Brain microvascular endothelial cell (primary cell): ENCODE measurements at regions not wholly inside any gene's neighbourhood (a gene's known extent, or its start where the extent isn't known, plus 50 kb on each side); places are given as distances from the start of the nearest gene placed in this dataset.

Source experiments
- DNase-seq: peaks from one replicate; pipeline ENCODE4 v3.0.0-alpha.2; 2020
- H3K27ac ChIP-seq: fragments of 250-450 bp; sonication (Bioruptor Pico); 2 replicates; pipeline ENCODE4 v1.5.1; 2020; ENCODE audit warnings: mild to moderate bottlenecking, moderate library complexity
- H3K27me3 ChIP-seq: fragments of 250-450 bp; sonication (Bioruptor Pico); replicated peaks from 2 replicates; pipeline ENCODE4 v1.5.1; 2020; ENCODE audit warnings: mild to moderate bottlenecking
- H3K36me3 ChIP-seq: fragments of 250-450 bp; sonication (Bioruptor Pico); replicated peaks from 2 replicates; pipeline ENCODE4 v1.5.1; 2020; ENCODE audit warnings: mild to moderate bottlenecking
- H3K4me3 ChIP-seq: 2 replicates; pipeline ENCODE4 v1.5.1; 2011; ENCODE audit warnings: low read depth, mild to moderate bottlenecking, control low read depth, low read length, moderate library complexity
- in situ Hi-C: cut with HindIII; loops from 2 replicates; pipeline ENCODE4 v1.10.0; 2017; ENCODE audit warnings: low sequenced_read_pairs, low pct_ligation_motif_present
- TF ChIP-seq, protein P1 (sequence below): IDR thresholded peaks from 2 replicates; pipeline ENCODE4 v1.5.1; 2011; ENCODE audit warnings: low read depth, mild to moderate bottlenecking, moderate library complexity, low read length, control low read depth, inconsistent platforms; ENCODE audit errors: missing control alignments

DNA sequence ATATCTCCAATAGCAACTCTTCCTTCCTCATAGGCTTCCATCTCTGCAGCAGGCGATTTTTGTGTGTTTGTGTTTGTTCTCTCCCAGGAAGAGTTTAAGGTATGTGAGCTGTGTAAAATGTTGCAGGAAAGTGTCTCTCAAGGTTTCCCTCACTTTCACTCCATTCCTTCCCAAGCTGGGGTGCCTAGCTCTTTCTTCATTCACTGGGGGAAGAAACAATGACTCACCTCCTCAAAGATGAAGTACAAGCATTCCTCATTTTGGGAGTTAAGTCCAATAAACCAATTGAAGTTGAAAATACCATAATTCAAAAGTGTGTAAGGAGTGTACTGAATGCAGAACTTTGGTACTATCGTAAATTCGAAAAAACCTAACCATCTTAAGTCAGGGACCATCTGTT is 422.7 kb upstream of the CFAP20DC start:
- no peak for DNase-seq
- H3K27ac ChIP-seq = no peak overlapping the region
- no peaks in the 10 kb centered on the region for H3K27me3 ChIP-seq
- no peaks in the 10 kb centered on the region for H3K36me3 ChIP-seq
- TF ChIP-seq, protein P1, sequence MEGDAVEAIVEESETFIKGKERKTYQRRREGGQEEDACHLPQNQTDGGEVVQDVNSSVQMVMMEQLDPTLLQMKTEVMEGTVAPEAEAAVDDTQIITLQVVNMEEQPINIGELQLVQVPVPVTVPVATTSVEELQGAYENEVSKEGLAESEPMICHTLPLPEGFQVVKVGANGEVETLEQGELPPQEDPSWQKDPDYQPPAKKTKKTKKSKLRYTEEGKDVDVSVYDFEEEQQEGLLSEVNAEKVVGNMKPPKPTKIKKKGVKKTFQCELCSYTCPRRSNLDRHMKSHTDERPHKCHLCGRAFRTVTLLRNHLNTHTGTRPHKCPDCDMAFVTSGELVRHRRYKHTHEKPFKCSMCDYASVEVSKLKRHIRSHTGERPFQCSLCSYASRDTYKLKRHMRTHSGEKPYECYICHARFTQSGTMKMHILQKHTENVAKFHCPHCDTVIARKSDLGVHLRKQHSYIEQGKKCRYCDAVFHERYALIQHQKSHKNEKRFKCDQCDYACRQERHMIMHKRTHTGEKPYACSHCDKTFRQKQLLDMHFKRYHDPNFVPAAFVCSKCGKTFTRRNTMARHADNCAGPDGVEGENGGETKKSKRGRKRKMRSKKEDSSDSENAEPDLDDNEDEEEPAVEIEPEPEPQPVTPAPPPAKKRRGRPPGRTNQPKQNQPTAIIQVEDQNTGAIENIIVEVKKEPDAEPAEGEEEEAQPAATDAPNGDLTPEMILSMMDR = no peak
- in situ Hi-C loops = no loop called here
- no peak overlapping the region for H3K4me3 ChIP-seq

DNA sequence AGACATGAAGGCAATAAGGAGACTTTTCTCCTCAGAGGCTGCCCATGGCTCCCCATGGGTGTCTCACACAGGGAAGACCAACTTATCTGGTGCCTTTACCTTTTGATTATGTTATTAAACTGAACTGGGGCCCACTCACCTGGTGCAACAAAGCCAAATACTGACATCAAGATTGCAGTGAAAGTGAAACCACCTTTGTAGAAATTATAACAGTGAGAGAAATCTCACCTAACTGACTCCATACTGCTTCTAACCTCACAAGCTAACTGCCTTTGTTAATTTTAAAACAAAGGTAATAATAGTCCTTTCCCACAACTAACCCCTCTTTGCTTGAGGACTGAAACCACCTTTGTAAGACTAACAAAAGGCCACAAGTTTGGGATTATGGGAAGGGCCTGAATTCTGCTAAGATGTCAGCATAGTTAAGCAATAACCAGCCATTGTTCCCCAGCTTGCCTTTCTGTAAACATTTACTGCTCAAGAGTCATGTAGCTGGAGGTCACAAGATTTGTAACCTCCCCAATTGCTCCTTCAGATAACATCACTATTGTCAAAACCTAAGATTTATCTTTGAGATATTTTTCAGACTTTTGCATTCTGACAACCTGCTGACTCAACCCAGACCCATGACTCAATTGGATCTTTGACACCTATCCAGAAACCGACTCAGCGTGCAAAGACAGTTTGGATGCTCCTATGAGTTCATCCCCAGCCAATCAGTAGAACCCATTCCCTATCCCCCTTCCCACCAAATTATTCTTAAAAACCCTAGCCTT is 420.3 kb upstream of the CFAP20DC start:
- H3K27me3 ChIP-seq = no peaks in the 10 kb centered on the region
- peak; percentile 27 for DNase-seq
- H3K4me3 ChIP-seq = no peak overlapping the region
- in situ Hi-C loops = no loop called here
- TF ChIP-seq, protein P1 = no peak
- H3K27ac ChIP-seq = no peak overlapping the region
- H3K36me3 ChIP-seq = no peaks in the 10 kb centered on the region

DNA sequence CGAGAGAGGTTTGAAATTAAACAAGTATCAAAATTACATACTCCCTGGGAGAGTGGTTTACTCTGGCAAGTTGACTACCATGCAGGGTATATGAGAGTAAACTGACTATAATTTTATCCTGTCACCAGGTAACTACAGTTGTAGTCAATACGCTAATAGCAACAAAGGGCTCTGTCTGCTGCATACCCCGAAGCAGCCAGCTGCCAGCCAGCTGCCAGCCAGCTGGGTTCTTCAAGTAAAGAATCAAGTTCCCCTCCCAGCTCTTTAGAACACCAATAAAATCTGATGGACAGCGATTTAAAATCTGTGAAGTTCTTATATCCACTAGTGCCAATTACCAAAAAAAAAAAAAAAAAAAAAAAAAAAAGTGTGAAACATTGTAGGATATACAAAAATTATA is 417.7 kb upstream of the CFAP20DC start:
- Histone ChIP-seq H3K27ac (no peak overlapping the region), H3K36me3 (no peaks in the 10 kb centered on the region), H3K27me3 (no peaks in the 10 kb centered on the region), H3K4me3 (no peak overlapping the region)
- no peak for DNase-seq
- TF ChIP-seq, protein P1 = no peak
- in situ Hi-C loops = no loop called here

DNA sequence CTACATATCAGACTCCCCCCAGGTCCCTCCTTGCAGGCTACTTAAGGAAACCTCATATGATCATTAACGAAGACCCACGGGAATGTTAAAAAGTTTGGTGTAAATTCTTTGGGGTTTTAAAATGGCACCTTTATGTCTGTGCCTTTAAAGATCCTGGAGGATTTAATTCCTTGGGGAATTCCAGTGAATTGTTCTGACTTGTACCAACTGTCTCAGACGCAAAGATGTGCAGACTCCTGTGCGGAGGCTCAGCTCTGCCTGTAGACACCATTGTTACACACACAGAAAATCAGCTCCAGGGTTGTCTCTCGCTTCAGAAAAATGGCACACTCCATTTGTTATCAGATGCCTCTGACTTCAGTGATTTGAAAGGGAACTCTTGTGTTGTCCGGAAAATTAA is 414.4 kb upstream of the CFAP20DC start:
- H3K4me3 ChIP-seq = no peak overlapping the region
- no peak for DNase-seq
- H3K27me3 ChIP-seq = no peaks in the 10 kb centered on the region
- H3K36me3 ChIP-seq = no peaks in the 10 kb centered on the region
- TF ChIP-seq, protein P1 = no peak
- H3K27ac ChIP-seq = no peak overlapping the region
- in situ Hi-C loops = no loop called here

DNA sequence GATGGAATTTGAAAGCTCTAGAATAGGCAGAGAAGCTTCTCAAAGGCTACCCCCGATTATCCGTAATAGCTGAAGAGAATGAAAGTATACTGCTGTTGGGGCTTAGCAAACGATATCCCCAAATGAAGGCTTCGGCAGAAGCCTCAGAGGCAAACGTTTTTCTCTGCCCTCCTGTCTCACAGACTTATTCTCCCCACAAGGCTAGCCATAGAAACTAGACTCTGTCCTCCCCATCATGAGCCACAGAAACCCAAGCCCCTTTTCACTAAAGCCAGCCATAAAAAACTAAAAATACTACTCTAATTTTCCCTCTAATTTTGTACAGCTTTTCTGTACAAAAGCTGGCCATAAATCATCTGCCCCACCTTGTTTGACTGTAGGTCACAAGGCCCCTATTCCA is 413.4 kb upstream of the CFAP20DC start:
- TF ChIP-seq, protein P1 = no peak
- no peak for DNase-seq
- in situ Hi-C loops = no loop called here
- Histone ChIP-seq H3K27me3 (no peaks in the 10 kb centered on the region), H3K4me3 (no peak overlapping the region), H3K27ac (no peak overlapping the region), H3K36me3 (no peaks in the 10 kb centered on the region)

DNA sequence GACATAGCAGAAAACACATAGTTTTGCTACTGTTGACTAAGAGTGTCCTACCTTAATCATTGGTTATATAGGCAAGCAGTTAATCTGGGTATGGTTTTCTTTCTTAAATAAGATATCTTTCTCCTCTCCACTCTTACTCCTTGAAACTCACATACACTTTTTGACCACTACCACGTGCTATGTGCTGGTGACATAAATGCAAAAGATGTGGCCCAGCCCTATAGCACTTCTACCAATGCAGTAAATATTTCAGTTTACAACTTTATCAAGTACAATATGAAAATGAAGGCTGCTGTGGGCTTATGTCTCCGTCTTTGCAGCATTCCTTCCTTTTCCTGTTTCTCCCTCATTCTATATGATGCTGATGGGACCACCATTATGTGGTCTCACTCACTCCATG is 410.2 kb upstream of the CFAP20DC start:
- no peak overlapping the region for H3K27ac ChIP-seq
- in situ Hi-C loops = no loop called here
- DNase-seq = no peak
- TF ChIP-seq, protein P1 = no peak
- no peaks in the 10 kb centered on the region for H3K36me3 ChIP-seq
- H3K4me3 ChIP-seq = no peak overlapping the region
- no peaks in the 10 kb centered on the region for H3K27me3 ChIP-seq
